GM18861 (cell line): ENCODE measurements at regions not wholly inside any gene's neighbourhood (a gene's known extent, or its start where the extent isn't known, plus 50 kb on each side); places are given as distances from the start of the nearest gene placed in this dataset.

Source experiments
- ATAC-seq: cut with Tn5 transposase; IDR thresholded peaks from one replicate; pipeline ENCODE4 v1.9.1; 2021; ENCODE audit not compliant: unreplicated experiment

DNA sequence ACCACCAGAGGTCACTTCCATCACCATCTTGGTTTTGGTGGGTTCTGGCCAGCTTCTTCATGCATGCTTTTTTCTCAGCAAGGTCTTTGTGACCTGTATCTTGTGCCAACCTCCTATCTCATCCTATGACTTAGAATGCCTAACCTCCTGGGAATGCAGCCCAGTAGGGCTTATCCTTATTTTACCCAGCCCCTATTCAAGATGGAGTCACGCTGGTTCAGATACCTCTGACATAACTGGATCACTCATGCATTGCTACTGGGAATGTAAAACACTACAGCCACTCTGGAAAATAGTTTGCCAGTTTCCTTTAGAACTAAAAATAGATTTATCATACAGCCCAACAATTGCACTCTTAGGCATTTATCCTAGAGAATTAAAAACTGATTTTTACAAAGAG is 219.2 kb downstream of the IRS1 start:
- no peak for ATAC-seq

- ATAC-seq, result no peak
Measured at GRCh38 chr2:226579519-226579918, 220.1 kb downstream of the IRS1 start.

GRCh38 chr2:226578879-226579278 is 220.7 kb downstream of the IRS1 start:
- ATAC-seq, result no peak

- ATAC-seq, result no peak
Measured at GRCh38 chr2:226578373-226578772, 221.2 kb downstream of the IRS1 start.

- ATAC-seq, result no peak
Measured at GRCh38 chr2:226575928-226576327, 223.7 kb downstream of the IRS1 start.

- ATAC-seq, result no peak
Measured at GRCh38 chr2:226573158-226573557, 226.5 kb downstream of the IRS1 start.

GRCh38 chr2:226564667-226565066 is 235.0 kb downstream of the IRS1 start:
- no peak for ATAC-seq

DNA sequence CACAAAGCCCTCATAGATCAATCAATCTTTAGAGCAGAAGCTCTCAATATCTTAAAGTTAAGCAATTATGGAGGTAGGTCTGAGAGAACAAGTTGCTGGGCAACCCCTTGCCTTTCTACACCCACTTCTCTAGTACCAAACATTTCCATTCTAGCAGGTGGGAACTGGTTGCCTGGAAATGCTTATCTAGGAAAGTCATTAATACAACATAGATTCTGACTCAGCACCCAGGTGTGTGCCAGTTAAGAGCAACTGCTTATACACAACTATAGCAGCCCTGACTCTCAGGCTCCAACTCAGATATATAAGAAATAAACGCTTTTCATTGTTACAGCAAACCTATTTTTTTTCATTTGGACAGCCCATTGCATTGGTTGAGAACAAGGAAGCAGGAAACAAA is 237.7 kb downstream of the IRS1 start:
- ATAC-seq, result no peak

DNA sequence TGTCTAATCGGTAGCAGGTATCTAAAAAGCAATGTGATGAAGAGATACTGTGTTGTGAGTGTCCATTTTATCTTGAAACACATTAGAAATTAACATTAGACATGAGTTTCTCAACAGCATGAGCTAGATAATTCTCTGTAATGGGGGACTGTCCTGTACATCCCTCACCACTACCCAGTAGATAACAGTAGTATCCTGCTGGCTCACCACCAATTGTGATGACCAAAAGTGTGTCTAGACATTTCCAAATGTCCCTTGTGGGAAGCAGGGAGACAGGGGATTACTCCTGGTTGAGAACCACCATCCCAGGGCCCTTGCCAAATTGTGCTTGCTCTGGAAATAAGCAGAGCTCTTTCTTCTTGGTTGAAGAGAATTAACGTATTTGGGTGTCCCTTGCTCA is 239.3 kb downstream of the IRS1 start:
- ATAC-seq, result no peak

- no peak for ATAC-seq
Measured at GRCh38 chr2:226559536-226559935, 240.1 kb downstream of the IRS1 start.

- ATAC-seq, result no peak
Measured at GRCh38 chr2:226558418-226558817, 241.2 kb downstream of the IRS1 start.

DNA sequence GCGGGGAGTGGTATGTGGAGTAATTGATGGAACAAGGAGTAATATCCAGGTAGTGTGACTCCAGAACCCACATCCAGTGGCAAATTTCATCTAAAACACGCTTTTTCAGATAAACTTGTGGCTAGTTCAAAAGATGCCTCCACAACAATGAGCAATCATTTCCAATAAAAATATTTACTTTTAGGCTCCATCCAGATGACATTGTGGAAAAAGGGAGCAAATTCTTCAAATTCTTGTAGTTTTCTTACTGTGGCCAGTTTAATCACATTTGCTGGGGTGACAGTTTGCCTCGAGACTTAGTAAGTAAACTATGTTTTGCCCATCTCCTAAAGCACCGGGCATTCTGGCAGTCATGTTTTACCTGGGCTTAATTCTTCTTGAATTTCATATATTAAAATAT is 243.6 kb downstream of the IRS1 start:
- ATAC-seq, result no peak

DNA sequence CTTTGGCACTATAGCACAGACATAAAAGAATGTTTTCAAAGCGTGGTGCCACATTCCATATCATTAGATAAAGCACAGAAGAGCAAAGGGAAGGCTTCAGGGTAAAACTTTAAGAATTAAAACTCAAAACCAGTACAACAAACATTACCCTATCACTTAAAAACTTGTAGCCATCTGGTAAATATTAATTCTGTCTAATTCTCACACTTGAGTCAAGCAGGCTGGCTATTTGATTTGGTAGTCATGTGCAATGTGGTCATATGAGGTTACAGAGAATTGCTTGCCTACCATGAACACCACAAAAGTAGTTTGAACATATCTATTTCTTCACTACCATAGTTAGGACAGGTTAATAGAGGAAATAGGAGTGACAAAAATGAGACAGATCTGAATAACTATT is 244.9 kb downstream of the IRS1 start:
- no peak for ATAC-seq

DNA sequence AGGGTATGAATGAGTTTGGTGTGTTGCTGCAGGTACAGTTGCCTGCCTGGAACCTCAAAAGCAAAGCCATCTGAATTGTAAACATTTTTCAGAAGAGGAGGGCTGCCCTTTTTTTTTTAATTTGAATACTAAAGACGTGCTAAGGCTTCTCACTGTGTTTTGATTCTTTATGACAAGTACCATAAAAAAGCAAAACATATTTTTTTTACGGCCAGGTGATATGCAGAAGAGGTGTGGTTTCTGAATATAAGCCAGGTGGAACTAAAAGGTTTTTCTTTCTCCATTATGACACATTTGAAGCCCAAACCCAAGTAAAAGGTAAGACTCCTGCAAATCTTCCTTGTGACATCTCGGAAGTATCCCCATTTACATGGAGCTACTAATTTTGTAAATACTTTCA is 246.3 kb downstream of the IRS1 start:
- no peak for ATAC-seq

- ATAC-seq, result no peak
Measured at GRCh38 chr2:226552571-226553285, 246.9 kb downstream of the IRS1 start.

DNA sequence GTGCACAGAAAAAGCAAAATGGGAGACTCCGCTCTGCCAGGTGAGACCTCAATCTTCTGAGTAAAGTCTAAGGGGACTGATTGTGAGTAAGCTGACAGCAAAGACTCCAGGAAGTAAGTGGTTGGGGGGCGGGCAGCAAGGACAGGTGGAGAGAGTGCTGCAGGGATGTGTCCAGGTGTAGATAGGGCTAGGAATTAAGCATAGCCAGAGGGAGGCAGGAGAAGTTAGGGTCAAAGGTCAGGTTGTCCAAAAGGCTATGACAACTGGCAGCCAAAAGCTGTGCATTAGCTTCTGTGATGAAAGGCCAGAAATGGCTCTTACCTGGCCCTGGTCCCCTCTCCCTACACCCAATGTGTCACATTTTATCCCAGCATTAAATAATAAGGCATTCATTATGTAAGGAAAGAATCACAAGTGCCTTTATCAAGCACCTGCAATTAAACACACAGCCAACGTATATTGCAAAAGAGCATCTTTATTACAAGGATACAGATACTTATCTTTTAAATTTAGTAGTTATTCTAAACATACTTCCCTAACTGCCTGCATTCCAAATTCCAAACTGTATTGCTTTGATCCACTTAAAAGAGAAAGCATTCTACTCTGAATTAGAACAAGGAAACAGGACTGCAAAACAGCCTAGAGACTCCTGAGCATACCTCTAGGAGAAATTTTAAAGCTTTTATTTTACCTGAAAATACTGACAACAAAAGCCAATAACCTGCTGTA is 247.9 kb downstream of the IRS1 start:
- no peak for ATAC-seq

- ATAC-seq, result no peak
Measured at GRCh38 chr2:226550801-226551200, 248.8 kb downstream of the IRS1 start.

DNA sequence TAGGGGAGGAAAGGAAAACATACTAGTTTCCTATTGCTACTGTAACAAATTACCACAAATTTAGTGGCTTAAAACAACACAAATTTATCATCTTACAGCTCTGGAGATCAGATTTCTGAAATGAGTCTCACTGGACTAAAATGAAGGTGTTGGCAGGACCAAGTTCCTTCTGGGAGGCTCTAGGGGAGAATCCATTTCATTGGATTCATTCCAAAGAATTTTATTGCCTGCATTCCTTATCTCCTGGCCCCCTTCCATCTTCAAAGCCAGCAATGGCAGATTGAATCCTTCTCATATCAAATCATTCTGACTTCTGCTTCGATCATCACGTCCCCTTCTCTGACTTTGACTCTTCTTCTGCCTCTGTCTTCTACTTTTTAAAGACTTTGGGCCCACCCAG is 250.9 kb downstream of the IRS1 start:
- no peak for ATAC-seq

DNA sequence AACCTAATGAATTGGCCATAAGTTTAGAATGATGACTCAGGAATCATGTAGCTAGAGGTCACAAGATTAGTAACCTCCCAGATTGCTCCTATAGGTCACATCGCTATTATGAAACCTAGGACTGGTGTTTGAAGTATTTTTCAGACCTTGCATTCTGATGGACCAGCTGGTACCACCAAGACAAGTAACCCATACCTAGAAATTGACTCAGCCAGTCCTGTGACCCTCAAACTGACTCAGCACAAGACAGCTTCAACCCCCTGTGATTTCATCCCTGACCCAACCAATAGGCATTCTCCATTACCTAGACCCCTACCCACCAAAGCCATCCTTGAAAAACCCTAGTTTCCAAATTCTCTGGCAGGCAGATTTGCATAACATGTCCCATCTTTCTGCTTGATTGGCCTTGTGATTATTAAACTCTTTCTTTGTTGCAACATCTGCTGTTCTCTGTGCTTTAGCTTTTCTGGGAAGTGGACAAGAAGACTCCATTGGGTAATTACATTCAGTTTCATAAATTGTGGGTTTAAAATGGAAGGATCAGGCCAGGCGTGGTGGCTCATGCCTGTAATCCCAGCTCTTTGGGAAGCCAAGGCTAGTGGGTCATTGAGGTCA is 254.9 kb downstream of the IRS1 start:
- ATAC-seq, result no peak

GRCh38 chr2:226540204-226540994 is 259.2 kb downstream of the IRS1 start:
- ATAC-seq, result no peak

GRCh38 chr2:226536410-226536809 is 263.2 kb downstream of the IRS1 start:
- no peak for ATAC-seq
